Cardiac muscle cell (in vitro differentiated cells and primary cell): ENCODE measurements at regions not wholly inside any gene's neighbourhood (a gene's known extent, or its start where the extent isn't known, plus 50 kb on each side); places are given as distances from the start of the nearest gene placed in this dataset.

Experiments
- DNase-seq, 2 donors: peaks; one replicate each; pipeline versions ENCODE4 v3.0.0 to v3.0.0-alpha.2; 2010 to 2017; ENCODE audit warnings: low read depth in 1 of 2, low spot score in 1 of 2
- H3K27ac ChIP-seq: fragments of 200-600 bp; sonication (generic); 2 replicates; pipeline ENCODE4 v1.5.1; 2016
- H3K27me3 ChIP-seq: fragments of 200-600 bp; sonication (generic); 2 replicates; pipeline ENCODE4 v1.6.0; 2016; ENCODE audit warnings: control low read depth
- H3K36me3 ChIP-seq: fragments of 200-600 bp; sonication (generic); 2 replicates; pipeline ENCODE4 v1.5.1; 2016; ENCODE audit warnings: control low read depth
- H3K4me1 ChIP-seq: fragments of 200-600 bp; sonication (generic); 2 replicates; pipeline ENCODE4 v1.8.1; 2017; ENCODE audit warnings: low read depth, mild to moderate bottlenecking, mixed run types
- H3K4me3 ChIP-seq: fragments of 200-600 bp; sonication (generic); 2 replicates; pipeline ENCODE4 v1.5.1; 2016; ENCODE audit warnings: mild to moderate bottlenecking
- H3K9me3 ChIP-seq: fragments of 200-600 bp; sonication (generic); 2 replicates; pipeline ENCODE4 v1.5.1; 2017; ENCODE audit warnings: low read depth, mild to moderate bottlenecking, control low read depth
- TF ChIP-seq, protein P1 (sequence below): IDR thresholded peaks from 2 replicates; pipeline ENCODE4 v1.5.1; 2012; ENCODE audit warnings: low read depth, mild to moderate bottlenecking, low read length

- Histone ChIP-seq H3K4me1 (no peaks in the 10 kb centered on the region), H3K27ac (no peak overlapping the region)
- TF ChIP-seq, protein P1, sequence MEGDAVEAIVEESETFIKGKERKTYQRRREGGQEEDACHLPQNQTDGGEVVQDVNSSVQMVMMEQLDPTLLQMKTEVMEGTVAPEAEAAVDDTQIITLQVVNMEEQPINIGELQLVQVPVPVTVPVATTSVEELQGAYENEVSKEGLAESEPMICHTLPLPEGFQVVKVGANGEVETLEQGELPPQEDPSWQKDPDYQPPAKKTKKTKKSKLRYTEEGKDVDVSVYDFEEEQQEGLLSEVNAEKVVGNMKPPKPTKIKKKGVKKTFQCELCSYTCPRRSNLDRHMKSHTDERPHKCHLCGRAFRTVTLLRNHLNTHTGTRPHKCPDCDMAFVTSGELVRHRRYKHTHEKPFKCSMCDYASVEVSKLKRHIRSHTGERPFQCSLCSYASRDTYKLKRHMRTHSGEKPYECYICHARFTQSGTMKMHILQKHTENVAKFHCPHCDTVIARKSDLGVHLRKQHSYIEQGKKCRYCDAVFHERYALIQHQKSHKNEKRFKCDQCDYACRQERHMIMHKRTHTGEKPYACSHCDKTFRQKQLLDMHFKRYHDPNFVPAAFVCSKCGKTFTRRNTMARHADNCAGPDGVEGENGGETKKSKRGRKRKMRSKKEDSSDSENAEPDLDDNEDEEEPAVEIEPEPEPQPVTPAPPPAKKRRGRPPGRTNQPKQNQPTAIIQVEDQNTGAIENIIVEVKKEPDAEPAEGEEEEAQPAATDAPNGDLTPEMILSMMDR, result no peak
These were observed 99.1 kb upstream of the MC2R start for GRCh38 chr18:14014456-14014855.

DNA sequence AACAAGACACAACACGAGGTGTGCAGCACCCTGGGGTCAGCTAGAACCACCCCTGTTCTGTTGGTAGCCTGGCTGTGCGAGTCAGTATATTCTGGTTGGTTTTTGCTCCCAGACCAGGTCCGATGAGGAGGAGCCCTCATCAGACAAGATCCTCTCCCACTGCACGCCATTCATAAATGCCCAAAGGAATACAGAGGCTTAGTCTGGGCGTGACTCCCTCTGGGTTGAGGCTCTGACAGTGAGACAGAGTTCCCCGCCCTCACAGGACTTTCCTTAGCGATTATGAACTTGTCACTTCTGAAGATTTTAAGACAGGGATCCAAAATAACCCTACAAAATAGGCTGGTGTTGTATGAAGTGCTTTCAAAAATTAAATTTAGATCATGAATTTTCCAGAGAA lies 85.5 kb upstream of the MC2R start:
- no peak overlapping the region for H3K27ac ChIP-seq
- H3K4me1 ChIP-seq, result no peaks in the 10 kb centered on the region
- H3K27me3 ChIP-seq, result no peaks in the 10 kb centered on the region
- H3K9me3 ChIP-seq, result no peaks in the 10 kb centered on the region
- H3K4me3 ChIP-seq, result no peak overlapping the region
- H3K36me3 ChIP-seq, result no peaks in the 10 kb centered on the region
- TF ChIP-seq, protein P1, result no peak
- DNase-seq, result no peak

More at GRCh38 chr18:14014456-14014855, 99.1 kb upstream of the MC2R start:
- Histone ChIP-seq H3K27me3 (no peaks in the 10 kb centered on the region), H3K4me3 (no peak overlapping the region), H3K36me3 (no peaks in the 10 kb centered on the region), H3K9me3 (no peaks in the 10 kb centered on the region)
- no peak for DNase-seq

GRCh38 chr18:13999231-13999630 lies 83.9 kb upstream of the MC2R start:
- Histone ChIP-seq H3K4me3 (no peak overlapping the region), H3K27ac (no peak overlapping the region), H3K36me3 (no peaks in the 10 kb centered on the region), H3K27me3 (no peaks in the 10 kb centered on the region), H3K4me1 (no peaks in the 10 kb centered on the region), H3K9me3 (no peaks in the 10 kb centered on the region)
- TF ChIP-seq, protein P1, result no peak
- DNase-seq, result no peak

DNA sequence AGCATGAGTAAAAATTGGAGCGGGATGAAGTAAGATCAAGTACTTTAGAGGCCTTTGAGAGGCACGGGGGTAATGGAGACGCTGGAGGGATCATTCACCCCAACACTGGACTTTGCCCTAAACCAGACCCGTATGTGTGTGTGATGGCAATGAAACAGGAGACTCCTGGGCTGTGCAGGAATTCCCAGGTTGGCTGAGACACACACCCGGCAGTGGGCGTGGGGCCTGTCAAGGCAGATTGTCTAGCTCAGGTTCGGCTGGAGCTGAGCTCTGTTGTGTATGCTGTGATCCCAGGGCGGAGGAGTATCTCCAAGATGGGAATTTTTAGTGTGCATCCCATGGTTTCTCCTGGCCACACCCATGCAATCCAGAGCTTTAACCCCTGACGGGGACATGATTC lies 83.2 kb upstream of the MC2R start:
- no peaks in the 10 kb centered on the region for H3K36me3 ChIP-seq
- H3K9me3 ChIP-seq, result no peaks in the 10 kb centered on the region
- TF ChIP-seq, protein P1, result no peak
- no peak overlapping the region for H3K27ac ChIP-seq
- H3K4me1 ChIP-seq, result no peaks in the 10 kb centered on the region
- H3K27me3 ChIP-seq, result no peaks in the 10 kb centered on the region
- no peak for DNase-seq
- no peak overlapping the region for H3K4me3 ChIP-seq

DNA sequence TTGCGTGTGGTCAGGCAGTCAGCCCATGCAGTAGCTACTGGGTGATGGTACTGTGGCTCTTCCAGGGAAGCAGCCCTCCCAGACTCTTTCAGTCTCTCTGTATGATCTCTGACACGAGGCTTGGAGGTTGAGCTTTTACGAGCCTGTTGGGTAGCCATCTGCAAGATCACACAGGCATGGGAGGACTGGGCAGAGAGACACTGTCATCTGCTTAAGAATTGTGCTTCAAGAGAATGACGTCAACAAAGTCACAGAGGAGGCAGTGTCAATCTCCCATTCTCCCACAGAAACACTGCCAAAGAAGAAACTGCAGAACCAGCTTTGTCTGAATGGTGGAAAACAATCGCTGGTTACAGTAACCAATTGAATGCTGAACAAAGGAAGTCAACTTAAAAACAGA lies 78.4 kb upstream of the MC2R start:
- TF ChIP-seq, protein P1, result no peak
- no peaks in the 10 kb centered on the region for H3K4me1 ChIP-seq
- DNase-seq, result no peak
- no peak overlapping the region for H3K4me3 ChIP-seq
- H3K9me3 ChIP-seq, result no peaks in the 10 kb centered on the region
- no peaks in the 10 kb centered on the region for H3K27me3 ChIP-seq
- no peak overlapping the region for H3K27ac ChIP-seq
- H3K36me3 ChIP-seq, result no peaks in the 10 kb centered on the region

DNA sequence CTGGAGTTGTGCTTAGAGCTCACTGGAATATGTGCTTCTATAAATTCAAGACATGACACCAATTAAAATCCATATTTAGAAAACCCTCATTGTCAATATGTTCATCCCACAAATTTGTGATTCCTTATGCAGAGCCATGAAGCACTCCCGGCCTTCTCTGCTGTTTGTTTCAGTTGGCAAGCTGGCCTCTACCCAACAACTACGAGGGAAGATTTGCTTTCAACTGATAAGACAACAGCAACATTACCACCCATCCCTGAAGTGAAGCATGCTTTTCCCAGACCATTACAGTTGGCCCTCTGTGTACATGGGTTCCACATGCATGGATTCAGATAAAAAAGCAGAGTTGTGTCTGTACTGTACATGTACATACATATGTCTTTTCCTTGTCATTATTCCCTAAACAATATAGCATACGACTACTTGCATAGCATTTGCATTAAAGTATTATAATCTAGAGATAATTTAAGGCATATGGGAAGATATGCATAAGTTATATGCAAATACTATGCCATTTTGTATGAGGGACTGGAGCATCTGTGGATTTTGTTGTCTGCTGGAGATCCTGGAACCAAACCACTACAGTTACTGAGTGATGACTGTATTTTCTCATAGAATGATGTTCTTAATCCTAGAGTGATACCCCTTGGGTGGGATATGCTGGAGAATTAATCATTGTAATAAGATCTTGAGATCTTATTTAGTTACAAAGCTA lies 77.6 kb upstream of the MC2R start:
- Histone ChIP-seq H3K4me3 (no peak overlapping the region), H3K9me3 (no peaks in the 10 kb centered on the region), H3K27me3 (no peaks in the 10 kb centered on the region), H3K36me3 (no peaks in the 10 kb centered on the region), H3K27ac (no peak overlapping the region), H3K4me1 (no peaks in the 10 kb centered on the region)
- DNase-seq, result no peak
- TF ChIP-seq, protein P1, result no peak
